Mammary epithelial cell (primary cell): ENCODE measurements at regions not wholly inside any gene's neighbourhood (a gene's known extent, or its start where the extent isn't known, plus 50 kb on each side); places are given as distances from the start of the nearest gene placed in this dataset.

Experiments used
- CTCF ChIP-seq, 2 donors: IDR thresholded peaks in 1 of 2; conservative IDR thresholded peaks in 1 of 2; 2 replicates each; pipeline ENCODE4 v1.5.1; 2011 to 2012; ENCODE audit warnings: inconsistent platforms in 2 of 2, low read length in 2 of 2, mild to moderate bottlenecking in 2 of 2, control low read depth in 1 of 2, low read depth in 1 of 2; ENCODE audit not compliant: insufficient read depth in 1 of 2; ENCODE audit errors: extremely low read depth in 1 of 2
- EZH2 ChIP-seq: IDR thresholded peaks from 2 replicates; pipeline ENCODE4 v1.6.1; 2012; ENCODE audit warnings: low read length, inconsistent platforms, borderline replicate concordance

- TF ChIP-seq CTCF (conservative IDR thresholded peaks at IDR 0.05 in 1 of 2, IDR thresholded peaks at IDR 0.05 in 1 of 2; ENCODE audit: extremely low read depth in 1 of 2, insufficient read depth in 1 of 2, low read depth in 1 of 2, low read length in 2 of 2) (no peak), EZH2 (no peak)
These were observed 452.4 kb upstream of the AKR1E2 start for GRCh38 chr10:4373612-4374011.
